ENCODE measurements at regions not wholly inside any gene's neighbourhood (a gene's known extent, or its start where the extent isn't known, plus 50 kb on each side); places are given as distances from the start of the nearest gene placed in this dataset.
A peak's percentile ranks its signal among the peaks of the same experiment; 100 is the strongest.

GRCh38 chr7:136566491-136566890, 302.0 kb upstream of the CHRM2 start:
- H3K4me3 ChIP-seq (ENCODE audit: low read depth, low read length), result no peak overlapping the region
- no peak for DNase-seq (ENCODE audit: low read depth)
- TF ChIP-seq CTCF (IDR thresholded peaks at IDR 0.05; ENCODE audit: insufficient read depth, low read length), result no peak

GRCh38 chr7:136555933-136556332, 312.5 kb upstream of the CHRM2 start:
- no peak for TF ChIP-seq CTCF (IDR thresholded peaks at IDR 0.05; ENCODE audit: insufficient read depth, low read length)
- no peak for DNase-seq (ENCODE audit: low read depth)

GRCh38 chr7:136551618-136552017, 316.8 kb upstream of the CHRM2 start:
- TF ChIP-seq CTCF (IDR thresholded peaks at IDR 0.05; ENCODE audit: insufficient read depth, low read length), result no peak
- H3K4me3 ChIP-seq (ENCODE audit: low read depth, low read length), result no peak overlapping the region
- no peak for DNase-seq (ENCODE audit: low read depth)

More at GRCh38 chr7:136555933-136556332, 312.5 kb upstream of the CHRM2 start:
- no peak overlapping the region for H3K4me3 ChIP-seq (ENCODE audit: low read depth, low read length)

GRCh38 chr7:136549756-136550155, 318.7 kb upstream of the CHRM2 start:
- DNase-seq (ENCODE audit: low read depth), result no peak
- no peak for TF ChIP-seq CTCF (IDR thresholded peaks at IDR 0.05; ENCODE audit: insufficient read depth, low read length)
- H3K4me3 ChIP-seq (ENCODE audit: low read depth, low read length), result no peak overlapping the region

GRCh38 chr7:136533732-136534131, 334.7 kb upstream of the CHRM2 start:
- no peak overlapping the region for H3K4me3 ChIP-seq (ENCODE audit: low read depth, low read length)
- no peak for DNase-seq (ENCODE audit: low read depth)
- no peak for TF ChIP-seq CTCF (IDR thresholded peaks at IDR 0.05; ENCODE audit: insufficient read depth, low read length)

- DNase-seq (ENCODE audit: low read depth), result no peak
- no peak overlapping the region for H3K4me3 ChIP-seq (ENCODE audit: low read depth, low read length)
- TF ChIP-seq CTCF (IDR thresholded peaks at IDR 0.05; ENCODE audit: insufficient read depth, low read length), result no peak
Measured at GRCh38 chr7:136530831-136531230, 337.6 kb upstream of the CHRM2 start.

- DNase-seq (ENCODE audit: low read depth), result peak; percentile 7
- TF ChIP-seq CTCF (IDR thresholded peaks at IDR 0.05; ENCODE audit: insufficient read depth, low read length), result no peak
- no peak overlapping the region for H3K4me3 ChIP-seq (ENCODE audit: low read depth, low read length)
Measured at GRCh38 chr7:136528329-136528728, 340.1 kb upstream of the CHRM2 start.

All from fibroblast of the aortic adventitia (primary cell).